ENCODE measurements at regions not wholly inside any gene's neighbourhood (a gene's known extent, or its start where the extent isn't known, plus 50 kb on each side); places are given as distances from the start of the nearest gene placed in this dataset.

GRCh38 chr2:7279421-7279949 is 362.3 kb downstream of the RNF144A start:
- H3K4me3 ChIP-seq (replicated peaks; ENCODE audit: low read depth, low read length) = no peak overlapping the region
- H3K27me3 ChIP-seq (replicated peaks; ENCODE audit: control insufficient read depth, insufficient read depth, low read length) = no peaks in the 10 kb centered on the region; the same call in 1 of the 2 replicates
- no peaks in the 10 kb centered on the region for H3K36me3 ChIP-seq (ENCODE audit: control insufficient read depth, insufficient read depth, low read length)
- no peak for DNase-seq (ENCODE audit: extremely low read depth, insufficient read length)
- TF ChIP-seq CTCF (IDR thresholded peaks at IDR 0.05; ENCODE audit: insufficient read depth, low read length, poor library complexity, severe bottlenecking) = no peak

GRCh38 chr2:7280790-7281189 is 363.6 kb downstream of the RNF144A start:
- Histone ChIP-seq H3K36me3 (ENCODE audit: control insufficient read depth, insufficient read depth, low read length) (no peaks in the 10 kb centered on the region), H3K4me3 (replicated peaks; ENCODE audit: low read depth, low read length) (no peak overlapping the region), H3K27me3 (replicated peaks; ENCODE audit: control insufficient read depth, insufficient read depth, low read length) (no peaks in the 10 kb centered on the region)
- TF ChIP-seq CTCF (IDR thresholded peaks at IDR 0.05; ENCODE audit: insufficient read depth, low read length, poor library complexity, severe bottlenecking) = no peak
- no peak for DNase-seq (ENCODE audit: extremely low read depth, insufficient read length)

DNA sequence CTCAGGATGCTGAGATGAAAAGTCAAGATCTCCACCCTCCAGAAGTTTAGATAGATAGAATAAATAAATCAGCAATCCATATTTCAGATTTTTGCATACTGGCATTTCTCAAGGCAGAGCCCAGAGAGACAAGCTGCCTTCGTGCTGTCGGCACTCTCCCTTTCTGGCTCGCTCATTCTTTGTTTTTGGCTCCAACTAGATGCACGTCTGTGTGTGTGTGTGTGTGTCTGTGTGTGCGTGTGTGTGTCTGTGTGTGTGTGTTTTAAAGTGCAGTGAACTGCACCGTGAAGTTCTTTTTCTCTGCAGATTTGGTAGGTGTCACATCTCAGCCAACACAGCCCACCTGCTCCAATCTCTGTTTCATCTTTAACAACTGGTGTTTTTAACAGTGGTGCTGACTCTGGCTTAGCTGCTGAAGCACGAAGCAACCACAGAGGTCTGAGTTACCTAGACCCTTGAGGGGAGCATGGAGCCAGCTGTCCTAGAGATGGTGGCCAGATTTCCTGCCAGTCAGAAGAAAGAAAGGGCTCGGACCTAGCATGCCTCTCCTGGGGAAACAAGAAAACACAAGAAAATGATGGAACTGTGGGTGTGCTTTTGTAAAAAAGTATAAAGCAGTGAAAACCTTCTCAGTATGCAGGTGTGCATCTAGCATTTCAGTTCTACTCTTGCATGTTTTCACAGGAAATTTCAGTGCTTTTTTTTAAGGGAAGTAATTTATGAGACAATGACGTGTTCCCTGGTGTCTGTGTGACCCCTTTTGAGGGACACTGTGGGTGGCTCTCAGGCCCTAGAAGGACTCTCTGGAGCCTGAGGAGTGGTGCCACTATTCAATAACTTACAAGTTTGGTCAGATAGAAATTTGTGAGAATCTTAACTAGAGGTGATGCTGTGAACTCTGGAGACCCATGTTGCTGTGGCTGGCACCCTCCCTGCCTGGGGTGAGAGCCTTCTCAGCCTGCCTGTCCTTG is 364.3 kb downstream of the RNF144A start:
- H3K4me3 ChIP-seq (replicated peaks; ENCODE audit: low read depth, low read length) = no peak overlapping the region
- TF ChIP-seq CTCF (IDR thresholded peaks at IDR 0.05; ENCODE audit: insufficient read depth, low read length, poor library complexity, severe bottlenecking) = no peak

GRCh38 chr2:7286120-7286519 is 368.9 kb downstream of the RNF144A start:
- no peak overlapping the region for H3K4me3 ChIP-seq (replicated peaks; ENCODE audit: low read depth, low read length)
- TF ChIP-seq CTCF (IDR thresholded peaks at IDR 0.05; ENCODE audit: insufficient read depth, low read length, poor library complexity, severe bottlenecking) = no peak
- no peak for DNase-seq (ENCODE audit: extremely low read depth, insufficient read length)

More for the DNA sequence above, 364.3 kb downstream of the RNF144A start:
- H3K27me3 ChIP-seq (replicated peaks; ENCODE audit: control insufficient read depth, insufficient read depth, low read length) = no peaks in the 10 kb centered on the region
- DNase-seq (ENCODE audit: extremely low read depth, insufficient read length) = no peak
- no peaks in the 10 kb centered on the region for H3K36me3 ChIP-seq (ENCODE audit: control insufficient read depth, insufficient read depth, low read length)

GRCh38 chr2:7288484-7288883 is 371.3 kb downstream of the RNF144A start:
- no peak for DNase-seq (ENCODE audit: extremely low read depth, insufficient read length)
- no peaks in the 10 kb centered on the region for H3K27me3 ChIP-seq (replicated peaks; ENCODE audit: control insufficient read depth, insufficient read depth, low read length)
- TF ChIP-seq CTCF (IDR thresholded peaks at IDR 0.05; ENCODE audit: insufficient read depth, low read length, poor library complexity, severe bottlenecking) = no peak
- H3K36me3 ChIP-seq (ENCODE audit: control insufficient read depth, insufficient read depth, low read length) = no peaks in the 10 kb centered on the region
- H3K4me3 ChIP-seq (replicated peaks; ENCODE audit: low read depth, low read length) = no peak overlapping the region

More at GRCh38 chr2:7286120-7286519, 368.9 kb downstream of the RNF144A start:
- no peaks in the 10 kb centered on the region for H3K27me3 ChIP-seq (replicated peaks; ENCODE audit: control insufficient read depth, insufficient read depth, low read length)
- no peaks in the 10 kb centered on the region for H3K36me3 ChIP-seq (ENCODE audit: control insufficient read depth, insufficient read depth, low read length)
